Panc1 (cell line): ENCODE measurements at regions not wholly inside any gene's neighbourhood (a gene's known extent, or its start where the extent isn't known, plus 50 kb on each side); places are given as distances from the start of the nearest gene placed in this dataset.

Source experiments
- POLR2AphosphoS5 ChIP-seq: IDR thresholded peaks from 2 replicates; pipeline ENCODE4 v1.6.1; 2012; ENCODE audit warnings: mild to moderate bottlenecking, low read depth, low read length, moderate library complexity
- SIN3A ChIP-seq: IDR thresholded peaks from 2 replicates; pipeline ENCODE4 v1.6.1; 2012; ENCODE audit warnings: low read depth, mild to moderate bottlenecking, low read length, moderate library complexity, borderline replicate concordance; ENCODE audit not compliant: insufficient read depth
- TF ChIP-seq, protein P1 (sequence below): fragments of 450-650 bp; IDR thresholded peaks from 2 replicates; pipeline ENCODE4 v1.5.1; 2017; ENCODE audit warnings: mild to moderate bottlenecking
- TF ChIP-seq, protein P2 (sequence below), 2 experiments: IDR thresholded peaks; 2 replicates each; pipeline ENCODE4 v1.6.1; 2011 to 2012; ENCODE audit warnings: low read depth in 2 of 2, control low read depth in 1 of 2, low read length in 1 of 2, mild to moderate bottlenecking in 1 of 2, moderate library complexity in 1 of 2; ENCODE audit not compliant: insufficient read depth in 1 of 2

DNA sequence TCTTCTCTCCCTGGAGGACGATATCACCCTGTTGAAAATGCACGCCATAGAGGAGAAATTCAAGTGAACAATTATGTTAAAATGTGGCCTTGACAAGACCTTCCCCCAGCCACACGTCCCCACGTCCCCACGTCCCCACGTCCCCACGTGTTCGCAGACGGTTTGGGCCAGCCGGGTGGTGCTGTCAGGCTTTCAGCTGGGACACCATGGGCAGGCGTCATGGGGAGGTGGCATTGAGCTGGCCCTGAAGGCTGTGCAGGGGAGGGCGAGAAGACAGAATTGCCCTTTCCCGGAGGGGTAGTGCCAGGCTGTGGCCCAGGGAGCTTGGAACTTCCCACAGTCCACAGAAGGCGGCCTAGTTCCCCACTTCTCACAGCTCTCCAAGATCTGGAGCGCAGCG, 240.7 kb upstream of the RAB6C start:
- TF ChIP-seq, protein P1, sequence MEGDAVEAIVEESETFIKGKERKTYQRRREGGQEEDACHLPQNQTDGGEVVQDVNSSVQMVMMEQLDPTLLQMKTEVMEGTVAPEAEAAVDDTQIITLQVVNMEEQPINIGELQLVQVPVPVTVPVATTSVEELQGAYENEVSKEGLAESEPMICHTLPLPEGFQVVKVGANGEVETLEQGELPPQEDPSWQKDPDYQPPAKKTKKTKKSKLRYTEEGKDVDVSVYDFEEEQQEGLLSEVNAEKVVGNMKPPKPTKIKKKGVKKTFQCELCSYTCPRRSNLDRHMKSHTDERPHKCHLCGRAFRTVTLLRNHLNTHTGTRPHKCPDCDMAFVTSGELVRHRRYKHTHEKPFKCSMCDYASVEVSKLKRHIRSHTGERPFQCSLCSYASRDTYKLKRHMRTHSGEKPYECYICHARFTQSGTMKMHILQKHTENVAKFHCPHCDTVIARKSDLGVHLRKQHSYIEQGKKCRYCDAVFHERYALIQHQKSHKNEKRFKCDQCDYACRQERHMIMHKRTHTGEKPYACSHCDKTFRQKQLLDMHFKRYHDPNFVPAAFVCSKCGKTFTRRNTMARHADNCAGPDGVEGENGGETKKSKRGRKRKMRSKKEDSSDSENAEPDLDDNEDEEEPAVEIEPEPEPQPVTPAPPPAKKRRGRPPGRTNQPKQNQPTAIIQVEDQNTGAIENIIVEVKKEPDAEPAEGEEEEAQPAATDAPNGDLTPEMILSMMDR, result no peak
- TF ChIP-seq POLR2AphosphoS5 (no peak), SIN3A (no peak)
- TF ChIP-seq, protein P2, sequence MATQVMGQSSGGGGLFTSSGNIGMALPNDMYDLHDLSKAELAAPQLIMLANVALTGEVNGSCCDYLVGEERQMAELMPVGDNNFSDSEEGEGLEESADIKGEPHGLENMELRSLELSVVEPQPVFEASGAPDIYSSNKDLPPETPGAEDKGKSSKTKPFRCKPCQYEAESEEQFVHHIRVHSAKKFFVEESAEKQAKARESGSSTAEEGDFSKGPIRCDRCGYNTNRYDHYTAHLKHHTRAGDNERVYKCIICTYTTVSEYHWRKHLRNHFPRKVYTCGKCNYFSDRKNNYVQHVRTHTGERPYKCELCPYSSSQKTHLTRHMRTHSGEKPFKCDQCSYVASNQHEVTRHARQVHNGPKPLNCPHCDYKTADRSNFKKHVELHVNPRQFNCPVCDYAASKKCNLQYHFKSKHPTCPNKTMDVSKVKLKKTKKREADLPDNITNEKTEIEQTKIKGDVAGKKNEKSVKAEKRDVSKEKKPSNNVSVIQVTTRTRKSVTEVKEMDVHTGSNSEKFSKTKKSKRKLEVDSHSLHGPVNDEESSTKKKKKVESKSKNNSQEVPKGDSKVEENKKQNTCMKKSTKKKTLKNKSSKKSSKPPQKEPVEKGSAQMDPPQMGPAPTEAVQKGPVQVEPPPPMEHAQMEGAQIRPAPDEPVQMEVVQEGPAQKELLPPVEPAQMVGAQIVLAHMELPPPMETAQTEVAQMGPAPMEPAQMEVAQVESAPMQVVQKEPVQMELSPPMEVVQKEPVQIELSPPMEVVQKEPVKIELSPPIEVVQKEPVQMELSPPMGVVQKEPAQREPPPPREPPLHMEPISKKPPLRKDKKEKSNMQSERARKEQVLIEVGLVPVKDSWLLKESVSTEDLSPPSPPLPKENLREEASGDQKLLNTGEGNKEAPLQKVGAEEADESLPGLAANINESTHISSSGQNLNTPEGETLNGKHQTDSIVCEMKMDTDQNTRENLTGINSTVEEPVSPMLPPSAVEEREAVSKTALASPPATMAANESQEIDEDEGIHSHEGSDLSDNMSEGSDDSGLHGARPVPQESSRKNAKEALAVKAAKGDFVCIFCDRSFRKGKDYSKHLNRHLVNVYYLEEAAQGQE (IDR thresholded peaks at IDR 0.05; ENCODE audit: insufficient read depth in 1 of 2, low read depth in 2 of 2, low read length in 1 of 2), result no peak
